Right lobe of liver (tissue), 6 donors: ENCODE measurements at regions not wholly inside any gene's neighbourhood (a gene's known extent, or its start where the extent isn't known, plus 50 kb on each side); places are given as distances from the start of the nearest gene placed in this dataset.

ENCODE experiments used
- ATAC-seq, 4 donors: fragments of 200-7000 bp; cut with Tn5 transposase; one replicate each; pipeline ENCODE4 v1.9.1; 2020; ENCODE audit warnings: mild to moderate bottlenecking in 4 of 4, moderate library complexity in 4 of 4
- DNase-seq, 3 donors: peaks; one replicate each; pipeline ENCODE4 v3.0.0-alpha.2; 2020
- H3K27ac ChIP-seq, 3 donors: fragments of 200-600 bp; one replicate each; pipeline ENCODE4 v1.8.0; 2022
- H3K27me3 ChIP-seq, 2 donors: fragments of 200-600 bp; one replicate each; pipeline ENCODE4 v1.8.0; 2022
- H3K36me3 ChIP-seq, 4 donors: fragments of 200-600 bp; sonication (generic) in 1 of 4; one replicate each; pipeline versions ENCODE4 v1.5.1 to v1.8.0; 2017 to 2022; ENCODE audit warnings: control low read depth in 1 of 4
- H3K4me1 ChIP-seq, 4 donors: fragments of 200-600 bp; sonication (generic) in 1 of 4; one replicate each; pipeline versions ENCODE4 v1.5.1 to v1.8.0; 2017 to 2022; ENCODE audit warnings: control low read depth in 1 of 4
- H3K4me3 ChIP-seq, 3 donors: fragments of 200-600 bp; one replicate each; pipeline ENCODE4 v1.8.0; 2022
- H3K9me3 ChIP-seq, 4 donors: fragments of 200-600 bp; sonication (generic) in 1 of 4; one replicate each; pipeline versions ENCODE4 v1.5.1 to v1.8.0; 2017 to 2022; ENCODE audit warnings: control low read depth in 1 of 4
- POLR2A ChIP-seq: fragments of 450-650 bp; IDR thresholded peaks from one replicate; pipeline ENCODE4 v1.6.1; 2017; ENCODE audit warnings: antibody characterized with exemption, mild to moderate bottlenecking
- WGBS: methylation state at CpG from one replicate; pipeline ENCODE4 v1.1.6; 2018; ENCODE audit warnings: low coverage, low lambda C conversion rate; ENCODE audit not compliant: insufficient coverage; ENCODE audit errors: missing lambda C conversion rate; 5-methylcytosine and 5-hydroxymethylcytosine counted together
- intact Hi-C, 2 donors: fragments of 100-400 bp; cut with DNase I; formaldehyde crosslinking; loops; one replicate each; pipeline versions ENCODE4 v1.11.2 to v1.14.1; 2022
- TF ChIP-seq, protein P1 (sequence below), 4 donors: fragments of 200-600 bp in 3 of 4; fragments of 450-650 bp in 1 of 4; IDR thresholded peaks; one replicate each; pipeline versions ENCODE4 v1.5.1 to v1.8.0; 2016 to 2022; ENCODE audit warnings: antibody characterized with exemption in 4 of 4, mild to moderate bottlenecking in 2 of 4
- donor health status: DM: no; HTN: yes; CAD: no.
- donor health status: DM: no; HTN: no; CAD: no.
- donor health status: DM: no; HTN: no; CAD: no.
- donor health status: DM: no; HTN: yes; CAD: no.
- donor health status: DM: no; HTN: yes; CAD: no.

DNA sequence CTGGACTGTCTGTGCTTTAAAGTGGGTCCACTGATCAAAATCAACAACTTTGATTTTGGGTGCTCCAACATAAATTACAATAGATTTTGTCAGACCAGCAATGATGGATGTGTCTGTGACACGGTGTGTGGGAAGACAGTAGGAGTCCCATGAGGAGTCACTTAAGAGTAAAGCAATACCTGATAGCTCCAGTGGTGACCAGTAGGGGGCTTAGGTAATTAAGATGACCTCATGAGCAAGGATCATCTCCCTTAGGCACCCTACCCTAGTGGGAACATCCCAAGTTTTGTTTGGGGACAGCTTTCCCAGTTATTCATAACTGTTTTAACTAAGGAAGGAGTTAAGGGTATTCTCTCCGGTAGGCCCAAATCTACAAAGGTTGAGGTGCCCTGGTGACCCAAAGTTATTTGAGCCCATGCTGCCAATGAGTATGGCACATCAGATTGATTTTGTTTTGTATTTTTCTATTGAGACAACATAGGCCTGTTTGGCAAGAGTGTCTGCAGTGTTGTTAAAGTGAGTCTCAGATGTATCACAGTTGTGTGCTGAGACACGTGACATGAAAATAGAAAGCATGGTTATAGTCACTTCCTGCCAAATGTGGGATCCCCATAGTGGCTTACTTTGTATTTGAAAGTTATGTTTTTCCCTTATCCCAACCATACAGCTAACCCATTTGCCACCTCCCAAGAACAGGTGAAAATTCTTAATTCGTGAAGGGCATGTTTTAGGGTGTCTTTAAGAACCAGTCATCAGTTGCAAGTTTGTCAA lies 1337.6 kb upstream of the SLC39A10 start:
- DNase-seq, result no peak

GRCh38 chr2:194314042-194314441 lies 1343.0 kb upstream of the SLC39A10 start:
- TF ChIP-seq, protein P1, sequence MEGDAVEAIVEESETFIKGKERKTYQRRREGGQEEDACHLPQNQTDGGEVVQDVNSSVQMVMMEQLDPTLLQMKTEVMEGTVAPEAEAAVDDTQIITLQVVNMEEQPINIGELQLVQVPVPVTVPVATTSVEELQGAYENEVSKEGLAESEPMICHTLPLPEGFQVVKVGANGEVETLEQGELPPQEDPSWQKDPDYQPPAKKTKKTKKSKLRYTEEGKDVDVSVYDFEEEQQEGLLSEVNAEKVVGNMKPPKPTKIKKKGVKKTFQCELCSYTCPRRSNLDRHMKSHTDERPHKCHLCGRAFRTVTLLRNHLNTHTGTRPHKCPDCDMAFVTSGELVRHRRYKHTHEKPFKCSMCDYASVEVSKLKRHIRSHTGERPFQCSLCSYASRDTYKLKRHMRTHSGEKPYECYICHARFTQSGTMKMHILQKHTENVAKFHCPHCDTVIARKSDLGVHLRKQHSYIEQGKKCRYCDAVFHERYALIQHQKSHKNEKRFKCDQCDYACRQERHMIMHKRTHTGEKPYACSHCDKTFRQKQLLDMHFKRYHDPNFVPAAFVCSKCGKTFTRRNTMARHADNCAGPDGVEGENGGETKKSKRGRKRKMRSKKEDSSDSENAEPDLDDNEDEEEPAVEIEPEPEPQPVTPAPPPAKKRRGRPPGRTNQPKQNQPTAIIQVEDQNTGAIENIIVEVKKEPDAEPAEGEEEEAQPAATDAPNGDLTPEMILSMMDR (IDR thresholded peaks at IDR 0.05), result no peak
- TF ChIP-seq POLR2A, result no peak
- 77% methylated on average over 3 of the region's 3 CpGs for WGBS
- Histone ChIP-seq H3K4me1 (no peaks in the 10 kb centered on the region), H3K27ac (no peak overlapping the region), H3K36me3 (no peaks in the 10 kb centered on the region), H3K4me3 (no peak overlapping the region), H3K9me3 (no peaks in the 10 kb centered on the region), H3K27me3 (no peaks in the 10 kb centered on the region)
- intact Hi-C loops, result no loop called here
- DNase-seq (no peak), ATAC-seq (no peak)

More for the DNA sequence above, 1337.6 kb upstream of the SLC39A10 start:
- no peaks in the 10 kb centered on the region for H3K4me1 ChIP-seq
- H3K9me3 ChIP-seq, result no peaks in the 10 kb centered on the region
- no peak overlapping the region for H3K27ac ChIP-seq
- H3K4me3 ChIP-seq, result no peak overlapping the region
- H3K36me3 ChIP-seq, result no peaks in the 10 kb centered on the region
- intact Hi-C loops, result no loop called here
- TF ChIP-seq, protein P1 (IDR thresholded peaks at IDR 0.05), result peak in 2 of 4 donors; percentile 16 to 28
- TF ChIP-seq POLR2A, result no peak
- WGBS, result 67% methylated on average over 4 of the region's 4 CpGs
- ATAC-seq, result peak in 3 of 4 donors; percentile 34 to 51 (median 40)
- H3K27me3 ChIP-seq, result no peaks in the 10 kb centered on the region

DNA sequence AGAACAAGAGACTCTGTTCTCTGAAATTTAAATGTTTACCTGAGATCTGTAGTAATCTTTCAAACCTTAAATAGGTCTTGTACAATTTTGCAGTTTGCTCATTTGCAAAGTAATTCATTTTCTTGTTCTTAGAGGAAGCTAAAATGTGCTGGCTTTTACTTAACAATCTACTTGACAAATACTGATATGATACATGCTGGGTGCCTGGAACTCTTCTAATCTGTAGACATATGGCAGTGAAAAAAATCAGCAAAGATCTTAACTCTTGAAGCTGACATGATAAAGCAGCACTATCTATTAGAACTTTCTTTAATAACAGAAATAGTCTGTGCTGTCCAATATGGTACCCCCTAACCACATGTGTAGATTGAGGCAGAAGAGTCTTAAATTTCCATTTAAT lies 1352.8 kb upstream of the SLC39A10 start:
- TF ChIP-seq, protein P1 (IDR thresholded peaks at IDR 0.05), result no peak
- no peak for TF ChIP-seq POLR2A
- no peak for ATAC-seq

DNA sequence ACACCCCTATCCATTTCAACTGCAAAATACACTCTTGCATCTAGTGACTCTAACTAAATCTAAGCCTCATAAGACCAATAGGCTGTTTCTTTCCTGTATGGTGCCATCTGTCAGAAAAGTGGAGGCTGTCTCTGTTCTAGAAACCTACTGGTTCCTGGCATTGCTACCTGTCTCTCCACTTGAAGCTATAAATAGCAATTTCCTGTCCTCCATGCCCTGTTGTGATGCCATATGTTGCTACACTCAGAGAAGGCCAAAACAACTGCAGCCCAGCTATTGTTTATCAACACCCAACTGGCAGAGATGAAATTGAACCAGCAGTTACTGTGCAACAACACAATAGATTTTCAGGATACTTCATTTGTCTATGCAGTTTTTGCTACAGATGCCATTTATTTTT lies 1355.1 kb upstream of the SLC39A10 start:
- ATAC-seq (no peak), DNase-seq (no peak)
- Histone ChIP-seq H3K27me3 (no peaks in the 10 kb centered on the region), H3K4me1 (no peaks in the 10 kb centered on the region), H3K27ac (no peak overlapping the region), H3K4me3 (no peak overlapping the region), H3K9me3 (no peaks in the 10 kb centered on the region), H3K36me3 (no peaks in the 10 kb centered on the region)
- intact Hi-C loops, result no loop called here
- TF ChIP-seq, protein P1 (IDR thresholded peaks at IDR 0.05), result no peak
- no peak for TF ChIP-seq POLR2A

More for the DNA sequence above, 1352.8 kb upstream of the SLC39A10 start:
- DNase-seq, result no peak
- intact Hi-C loops, result no loop called here
- Histone ChIP-seq H3K4me3 (no peak overlapping the region), H3K27ac (no peak overlapping the region), H3K27me3 (no peaks in the 10 kb centered on the region), H3K36me3 (no peaks in the 10 kb centered on the region), H3K4me1 (no peaks in the 10 kb centered on the region), H3K9me3 (no peaks in the 10 kb centered on the region)
